ENCODE measurements at regions not wholly inside any gene's neighbourhood (a gene's known extent, or its start where the extent isn't known, plus 50 kb on each side); places are given as distances from the start of the nearest gene placed in this dataset.

- 0% methylated on average over 1 of the region's 1 CpG for WGBS (ENCODE audit: low lambda C conversion rate)
- no peaks in the 10 kb centered on the region for H3K36me3 ChIP-seq (replicated peaks in 1 of 2; ENCODE audit: control insufficient read depth in 1 of 2, insufficient read depth in 2 of 2, low read length in 2 of 2)
- ATAC-seq, result no peak
- no peaks in the 10 kb centered on the region for H3K4me1 ChIP-seq (ENCODE audit: insufficient read depth, low read length)
- intact Hi-C loops (cut with micrococcal nuclease; ENCODE audit: unreplicated experiment) (no loop called here), in situ Hi-C loops (cut with HindIII; ENCODE audit: extremely low pct_ligation_motif_present, low pct_unique_long_range_greater_than_20kb) (no loop called here)
- no peaks in the 10 kb centered on the region for H4K20me1 ChIP-seq (ENCODE audit: insufficient read depth, low read length)
- DNase-seq (ENCODE audit: low spot score), result no peak
- BruUV-seq (replicated peaks), result no TSS peak
- no peak overlapping the region for H3K9ac ChIP-seq (ENCODE audit: insufficient read depth, low read depth, low read length)
- POLR2A ChIA-PET, result no interaction called here
- no peak overlapping the region for H3K4me3 ChIP-seq (replicated peaks in 1 of 3; ENCODE audit: insufficient read depth in 1 of 3, low read depth in 2 of 3, low read length in 3 of 3)
- H3K9me3 ChIP-seq (ENCODE audit: low read length), result peaks cover 20% of the 10 kb centered on the region
- CTCF ChIA-PET (ENCODE audit: low intra/inter-chr PET ratio, low total read pairs), result no interaction called here
- no peak for FAIRE-seq
- H3K4me2 ChIP-seq (ENCODE audit: low read depth, low read length), result no peak overlapping the region
- H3K27me3 ChIP-seq (ENCODE audit: control insufficient read depth in 1 of 2, insufficient read depth in 2 of 2, low read length in 2 of 2), result no peaks in the 10 kb centered on the region
- no peak overlapping the region for H3K27ac ChIP-seq (ENCODE audit: extremely low read length, insufficient read depth, low read length)
- H2AFZ ChIP-seq (ENCODE audit: low read length), result no peak overlapping the region
- H3K79me2 ChIP-seq (ENCODE audit: insufficient read depth, low read length), result no peaks in the 10 kb centered on the region
- TF ChIP-seq NFIB (CRISPR knock-in tag; IDR thresholded peaks at IDR 0.05; ENCODE audit: borderline replicate concordance) (no peak), SMAD9 (CRISPR knock-in tag; IDR thresholded peaks at IDR 0.05) (no peak), KMT2B (CRISPR knock-in tag; IDR thresholded peaks at IDR 0.05) (no peak), HNRNPL (IDR thresholded peaks at IDR 0.05; ENCODE audit: low read depth, low read length) (no peak), HOXD1 (CRISPR knock-in tag; IDR thresholded peaks at IDR 0.05) (no peak), ZBTB2 (CRISPR knock-in tag; IDR thresholded peaks at IDR 0.05; ENCODE audit: low read depth) (no peak), RXRB (CRISPR knock-in tag; IDR thresholded peaks at IDR 0.05; ENCODE audit: borderline replicate concordance) (no peak), ZNF562 (CRISPR knock-in tag; IDR thresholded peaks at IDR 0.05; ENCODE audit: borderline replicate concordance) (no peak), ZNF780A (CRISPR knock-in tag; IDR thresholded peaks at IDR 0.05) (no peak), RBFOX2 (IDR thresholded peaks at IDR 0.05; ENCODE audit: low read depth, low read length) (no peak), NAIF1 (CRISPR knock-in tag; IDR thresholded peaks at IDR 0.05; ENCODE audit: borderline replicate concordance) (no peak), ZC3H4 (CRISPR knock-in tag; IDR thresholded peaks at IDR 0.05; ENCODE audit: borderline replicate concordance) (no peak), KDM5A (IDR thresholded peaks at IDR 0.05; ENCODE audit: borderline replicate concordance, low read length) (no peak), STAT6 (CRISPR knock-in tag; IDR thresholded peaks at IDR 0.05; ENCODE audit: borderline replicate concordance) (no peak)
These were observed 1999.4 kb upstream of the AGA start for GRCh38 chr4:179441596-179441995.

All from HepG2 (cell line).